Kidney (tissue), 13 donors: ENCODE measurements at regions not wholly inside any gene's neighbourhood (a gene's known extent, or its start where the extent isn't known, plus 50 kb on each side); places are given as distances from the start of the nearest gene placed in this dataset.

Source experiments
- DNase-seq, 5 donors: peaks; one replicate each; pipeline ENCODE4 v3.0.0-alpha.2; 2013 to 2020
- FAIRE-seq: peaks from 2 replicates; lab custom pipeline; 2012; peaks lifted over from hg19 to GRCh38; lab: Jason Lieb, UNC
- H3K27ac ChIP-seq, 2 donors: one replicate each; pipeline ENCODE4 v1.7.0; 2013; ENCODE audit warnings: low read depth in 2 of 2, low read length in 2 of 2, inconsistent platforms in 1 of 2
- H3K27me3 ChIP-seq: one replicate; pipeline ENCODE4 v1.7.1; 2013; ENCODE audit warnings: low read length, inconsistent platforms; ENCODE audit not compliant: control insufficient read depth, insufficient read depth
- H3K36me3 ChIP-seq, 3 donors: one replicate each; pipeline versions ENCODE4 v1.7.0 to v1.7.1; 2013; ENCODE audit warnings: low read length in 3 of 3, control low read depth in 1 of 3, inconsistent platforms in 1 of 3; ENCODE audit not compliant: insufficient read depth in 3 of 3, control insufficient read depth in 2 of 3
- H3K4me1 ChIP-seq, 3 donors: one replicate each; pipeline versions ENCODE4 v1.7.0 to v1.7.1; 2013; ENCODE audit warnings: low read length in 3 of 3, inconsistent platforms in 1 of 3, low read depth in 1 of 3; ENCODE audit not compliant: control insufficient read depth in 2 of 3, insufficient read depth in 2 of 3
- H3K4me3 ChIP-seq, 3 donors: one replicate each; pipeline versions ENCODE4 v1.7.0 to v1.8.1; 2013; ENCODE audit warnings: low read length in 3 of 3, control low read depth in 1 of 3, inconsistent platforms in 1 of 3
- H3K9ac ChIP-seq, 3 donors: one replicate each; pipeline versions ENCODE4 v1.7.0 to v1.7.1; 2013; ENCODE audit warnings: low read length in 3 of 3, control low read depth in 1 of 3, inconsistent platforms in 1 of 3
- H3K9me3 ChIP-seq, 3 donors: one replicate each; pipeline versions ENCODE4 v1.7.0 to v1.7.1; 2013; ENCODE audit warnings: low read length in 3 of 3, control low read depth in 1 of 3, inconsistent platforms in 1 of 3; ENCODE audit not compliant: control insufficient read depth in 2 of 3, insufficient read depth in 1 of 3
- intact Hi-C: fragments of 100-400 bp; cut with DNase I; formaldehyde crosslinking; loops from one replicate; pipeline ENCODE4 v1.11.1; 2022
- TF ChIP-seq, protein P1 (sequence below): IDR thresholded peaks from 3 replicates; pipeline ENCODE4 v1.5.1; 2012; ENCODE audit warnings: mild to moderate bottlenecking, moderate library complexity, borderline replicate concordance; ENCODE audit not compliant: insufficient read depth; ENCODE audit errors: extremely low read depth
- donor health status: control.
- donor health status: control.
- donor health status: control.
- donor health status: control.
- donor health status: control.
- donor health status: DM: yes; HTN: yes; CAD: no.
- donor health status: Normal renal cell carcinoma (clear cell type).

DNA sequence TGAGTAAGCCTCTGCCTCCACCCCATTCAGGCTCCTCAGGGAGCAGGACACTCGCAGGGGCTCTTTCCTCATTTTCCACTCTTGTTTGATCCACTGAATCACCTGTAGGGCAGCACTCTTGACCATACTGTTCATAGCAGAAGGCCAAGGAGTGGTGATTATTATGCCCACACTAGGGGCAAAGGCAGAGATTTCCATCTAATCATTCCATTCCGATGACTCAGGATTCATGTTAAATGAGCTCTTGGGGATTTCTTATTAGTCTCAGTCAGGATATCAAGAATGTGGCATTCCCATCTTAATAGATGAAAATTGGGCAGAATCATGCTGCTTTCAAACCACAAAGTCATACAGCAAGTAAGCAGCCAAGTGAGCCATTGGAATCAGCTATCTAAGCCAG is 101.9 kb upstream of the MOCS1 start:
- H3K9ac ChIP-seq = no peak overlapping the region
- FAIRE-seq (no peak), DNase-seq (no peak)
- intact Hi-C loops = no loop called here
- H3K27ac ChIP-seq = no peak overlapping the region
- no peaks in the 10 kb centered on the region for H3K36me3 ChIP-seq
- TF ChIP-seq, protein P1, sequence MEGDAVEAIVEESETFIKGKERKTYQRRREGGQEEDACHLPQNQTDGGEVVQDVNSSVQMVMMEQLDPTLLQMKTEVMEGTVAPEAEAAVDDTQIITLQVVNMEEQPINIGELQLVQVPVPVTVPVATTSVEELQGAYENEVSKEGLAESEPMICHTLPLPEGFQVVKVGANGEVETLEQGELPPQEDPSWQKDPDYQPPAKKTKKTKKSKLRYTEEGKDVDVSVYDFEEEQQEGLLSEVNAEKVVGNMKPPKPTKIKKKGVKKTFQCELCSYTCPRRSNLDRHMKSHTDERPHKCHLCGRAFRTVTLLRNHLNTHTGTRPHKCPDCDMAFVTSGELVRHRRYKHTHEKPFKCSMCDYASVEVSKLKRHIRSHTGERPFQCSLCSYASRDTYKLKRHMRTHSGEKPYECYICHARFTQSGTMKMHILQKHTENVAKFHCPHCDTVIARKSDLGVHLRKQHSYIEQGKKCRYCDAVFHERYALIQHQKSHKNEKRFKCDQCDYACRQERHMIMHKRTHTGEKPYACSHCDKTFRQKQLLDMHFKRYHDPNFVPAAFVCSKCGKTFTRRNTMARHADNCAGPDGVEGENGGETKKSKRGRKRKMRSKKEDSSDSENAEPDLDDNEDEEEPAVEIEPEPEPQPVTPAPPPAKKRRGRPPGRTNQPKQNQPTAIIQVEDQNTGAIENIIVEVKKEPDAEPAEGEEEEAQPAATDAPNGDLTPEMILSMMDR = no peak
- no peaks in the 10 kb centered on the region for H3K27me3 ChIP-seq
- no peak overlapping the region for H3K4me3 ChIP-seq
- H3K4me1 ChIP-seq = no peaks in the 10 kb centered on the region
- no peaks in the 10 kb centered on the region for H3K9me3 ChIP-seq

DNA sequence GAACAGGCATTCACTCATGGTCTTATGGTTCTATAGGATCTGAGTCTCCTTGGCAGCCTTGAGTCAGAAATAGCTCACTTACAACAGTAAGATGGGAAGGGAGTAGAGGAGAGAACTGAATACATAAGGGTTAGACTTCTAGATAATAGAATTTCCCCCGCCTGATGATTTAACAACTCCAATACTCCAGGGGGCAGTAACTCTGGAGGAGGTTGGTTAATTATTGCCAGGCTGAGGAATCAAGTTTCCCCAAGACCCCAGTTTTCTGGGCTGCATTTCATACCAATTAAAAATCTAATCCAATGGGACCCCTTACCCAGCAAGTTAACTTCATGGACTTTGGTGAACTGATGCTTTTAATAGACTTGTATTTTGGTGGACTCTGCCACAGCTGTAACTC is 94.2 kb upstream of the MOCS1 start:
- H3K4me3 ChIP-seq = no peak overlapping the region
- intact Hi-C loops = no loop called here
- FAIRE-seq (no peak), DNase-seq (no peak)
- H3K36me3 ChIP-seq = no peaks in the 10 kb centered on the region
- no peaks in the 10 kb centered on the region for H3K4me1 ChIP-seq
- no peaks in the 10 kb centered on the region for H3K27me3 ChIP-seq
- H3K9me3 ChIP-seq = no peaks in the 10 kb centered on the region
- TF ChIP-seq, protein P1 = no peak
- H3K27ac ChIP-seq = no peak overlapping the region
- no peak overlapping the region for H3K9ac ChIP-seq

DNA sequence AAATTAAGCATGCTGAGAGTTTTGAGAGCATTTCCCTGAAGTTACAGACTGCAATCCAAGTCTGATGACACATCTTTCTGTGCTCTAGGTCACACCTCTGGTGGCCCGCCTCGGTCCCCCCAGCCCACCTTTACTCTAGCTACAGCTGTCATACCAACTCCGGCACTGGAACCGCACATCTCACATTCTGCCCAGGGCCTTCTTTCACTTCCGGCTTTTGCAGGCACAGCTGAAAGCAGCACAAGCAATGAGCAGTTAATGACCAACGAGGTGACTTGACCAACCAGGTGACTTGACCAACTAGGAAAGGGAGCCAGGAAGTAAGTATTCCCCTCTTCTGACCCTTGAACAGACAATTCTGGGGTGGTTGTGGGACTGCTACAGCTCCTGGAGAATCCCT is 88.6 kb upstream of the MOCS1 start:
- Histone ChIP-seq H3K4me1 (peaks cover 0 to 2% (median 0%) of the 10 kb centered on the region in 3 donors), H3K4me3 (peak overlapping the region in 1 of 3 donors; percentile 8), H3K36me3 (no peaks in the 10 kb centered on the region), H3K9ac (no peak overlapping the region), H3K27ac (no peak overlapping the region), H3K9me3 (no peaks in the 10 kb centered on the region), H3K27me3 (no peaks in the 10 kb centered on the region)
- no peak for FAIRE-seq
- no peak for DNase-seq
- TF ChIP-seq, protein P1 = no peak
- intact Hi-C loops = no loop called here

DNA sequence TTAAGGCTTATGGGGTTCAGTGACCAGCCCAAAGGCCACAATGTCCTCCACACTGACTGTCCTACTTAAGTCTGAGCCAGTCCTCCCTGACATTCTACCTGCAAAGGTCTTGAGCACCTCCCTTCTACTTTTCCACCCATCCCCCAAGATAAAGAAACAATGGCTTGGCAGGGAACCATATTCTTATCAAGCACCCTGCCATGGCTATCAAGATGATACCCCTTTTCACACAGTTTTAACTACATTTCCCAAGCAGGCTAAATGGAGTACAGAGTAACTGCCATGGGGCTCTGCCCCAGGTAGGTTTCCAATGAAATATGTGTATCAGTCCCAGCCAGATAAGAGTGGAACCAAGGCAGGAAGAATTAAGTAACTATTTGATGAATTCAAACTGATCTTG is 85.9 kb upstream of the MOCS1 start:
- Histone ChIP-seq H3K27ac (no peak overlapping the region), H3K36me3 (no peaks in the 10 kb centered on the region), H3K4me3 (no peak overlapping the region), H3K4me1 (peaks cover 0 to 2% (median 0%) of the 10 kb centered on the region in 3 donors), H3K27me3 (no peaks in the 10 kb centered on the region), H3K9ac (no peak overlapping the region), H3K9me3 (peaks cover 0 to 7% (median 3%) of the 10 kb centered on the region in 3 donors)
- FAIRE-seq (no peak), DNase-seq (no peak)
- intact Hi-C loops = no loop called here
- TF ChIP-seq, protein P1 = no peak
